ENCODE measurements at regions not wholly inside any gene's neighbourhood (a gene's known extent, or its start where the extent isn't known, plus 50 kb on each side); places are given as distances from the start of the nearest gene placed in this dataset.
"Not testable (repeated sequence)": the region's sequence is repeated elsewhere in the genome, so short reads cannot be mapped to it uniquely, and the experiment has no call there.

- Histone ChIP-seq H3K36me3 (no peaks in the 10 kb centered on the region), H3K27ac (no peak overlapping the region)
These were observed 220.3 kb downstream of the CHIC2 start for GRCh38 chr4:53844133-53844532.

GRCh38 chr4:53841711-53842110 lies 222.7 kb downstream of the CHIC2 start:
- TF ChIP-seq CTCF (IDR thresholded peaks at IDR 0.05; ENCODE audit: low read depth, low read length), result no peak
- peaks cover 29% of the 10 kb centered on the region for H3K27me3 ChIP-seq (ENCODE audit: insufficient read depth, low read depth, severe bottlenecking)
- DNase-seq, result no peak
- no peaks in the 10 kb centered on the region for H3K36me3 ChIP-seq
- no peak overlapping the region for H3K4me3 ChIP-seq (ENCODE audit: low read depth, low read length)
- H3K9me3 ChIP-seq (ENCODE audit: severe bottlenecking), result no peaks in the 10 kb centered on the region
- H3K27ac ChIP-seq, result no peak overlapping the region

More at GRCh38 chr4:53844133-53844532, 220.3 kb downstream of the CHIC2 start:
- no peak for TF ChIP-seq CTCF (IDR thresholded peaks at IDR 0.05; ENCODE audit: low read depth, low read length)
- DNase-seq, result no peak
- Histone ChIP-seq H3K27me3 (ENCODE audit: insufficient read depth, low read depth, severe bottlenecking) (peaks cover 32% of the 10 kb centered on the region), H3K4me3 (ENCODE audit: low read depth, low read length) (no peak overlapping the region), H3K9me3 (ENCODE audit: severe bottlenecking) (no peaks in the 10 kb centered on the region)

GRCh38 chr4:53840643-53841042 lies 223.8 kb downstream of the CHIC2 start:
- no peak for DNase-seq
- no peaks in the 10 kb centered on the region for H3K36me3 ChIP-seq
- TF ChIP-seq CTCF (IDR thresholded peaks at IDR 0.05; ENCODE audit: low read depth, low read length), result no peak
- no peaks in the 10 kb centered on the region for H3K9me3 ChIP-seq (ENCODE audit: severe bottlenecking)
- peaks cover 28% of the 10 kb centered on the region for H3K27me3 ChIP-seq (ENCODE audit: insufficient read depth, low read depth, severe bottlenecking)
- no peak overlapping the region for H3K27ac ChIP-seq
- H3K4me3 ChIP-seq (ENCODE audit: low read depth, low read length), result no peak overlapping the region

GRCh38 chr4:53833302-53834003 lies 231.0 kb downstream of the CHIC2 start:
- DNase-seq; H3K27ac ChIP-seq; H3K27me3 ChIP-seq (ENCODE audit: insufficient read depth, low read depth, severe bottlenecking); H3K36me3 ChIP-seq; H3K4me3 ChIP-seq (ENCODE audit: low read depth, low read length); H3K9me3 ChIP-seq (ENCODE audit: severe bottlenecking): not testable (repeated sequence)

GRCh38 chr4:53832549-53832948 lies 231.9 kb downstream of the CHIC2 start:
- no peak overlapping the region for H3K4me3 ChIP-seq (ENCODE audit: low read depth, low read length)
- H3K9me3 ChIP-seq (ENCODE audit: severe bottlenecking), result no peaks in the 10 kb centered on the region
- no peak overlapping the region for H3K27ac ChIP-seq
- no peaks in the 10 kb centered on the region for H3K36me3 ChIP-seq
- TF ChIP-seq CTCF (IDR thresholded peaks at IDR 0.05; ENCODE audit: low read depth, low read length), result no peak
- no peak for DNase-seq
- H3K27me3 ChIP-seq (ENCODE audit: insufficient read depth, low read depth, severe bottlenecking), result no peaks in the 10 kb centered on the region

- no peak overlapping the region for H3K27ac ChIP-seq
These were observed 233.9 kb downstream of the CHIC2 start for GRCh38 chr4:53830511-53830910.

More at GRCh38 chr4:53830511-53830910, 233.9 kb downstream of the CHIC2 start:
- Histone ChIP-seq H3K9me3 (ENCODE audit: severe bottlenecking) (no peaks in the 10 kb centered on the region), H3K4me3 (ENCODE audit: low read depth, low read length) (no peak overlapping the region), H3K36me3 (no peaks in the 10 kb centered on the region), H3K27me3 (ENCODE audit: insufficient read depth, low read depth, severe bottlenecking) (no peaks in the 10 kb centered on the region)
- no peak for TF ChIP-seq CTCF (IDR thresholded peaks at IDR 0.05; ENCODE audit: low read depth, low read length)
- DNase-seq, result no peak
